ENCODE measurements at regions not wholly inside any gene's neighbourhood (a gene's known extent, or its start where the extent isn't known, plus 50 kb on each side); places are given as distances from the start of the nearest gene placed in this dataset.

GRCh38 chr12:124418791-124419190, 123.9 kb downstream of the RFLNA start:
- no peak for DNase-seq (ENCODE audit: low read depth in 4 of 4, low spot score in 2 of 4)

DNA sequence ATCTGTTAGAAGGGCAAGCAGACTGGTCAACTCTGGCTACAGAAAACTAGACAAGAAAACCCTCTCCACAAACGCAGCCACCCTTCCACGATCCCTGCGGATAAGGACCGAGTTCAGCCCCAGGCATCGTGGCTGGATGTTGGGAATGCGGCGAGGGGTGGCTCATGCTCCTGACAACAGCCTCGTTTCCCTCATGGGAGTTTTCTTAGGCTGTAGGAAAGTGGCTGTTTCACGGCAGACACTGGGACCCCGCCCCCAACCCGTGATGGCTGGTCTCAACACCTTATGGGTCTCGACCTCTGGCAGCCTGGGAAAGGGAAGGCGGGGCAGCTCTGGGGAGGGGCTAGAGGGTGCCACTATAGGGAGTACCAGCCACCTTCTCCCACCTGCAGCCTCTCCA, 123.3 kb downstream of the RFLNA start:
- no peak for DNase-seq (ENCODE audit: low read depth in 4 of 4, low spot score in 2 of 4)

DNA sequence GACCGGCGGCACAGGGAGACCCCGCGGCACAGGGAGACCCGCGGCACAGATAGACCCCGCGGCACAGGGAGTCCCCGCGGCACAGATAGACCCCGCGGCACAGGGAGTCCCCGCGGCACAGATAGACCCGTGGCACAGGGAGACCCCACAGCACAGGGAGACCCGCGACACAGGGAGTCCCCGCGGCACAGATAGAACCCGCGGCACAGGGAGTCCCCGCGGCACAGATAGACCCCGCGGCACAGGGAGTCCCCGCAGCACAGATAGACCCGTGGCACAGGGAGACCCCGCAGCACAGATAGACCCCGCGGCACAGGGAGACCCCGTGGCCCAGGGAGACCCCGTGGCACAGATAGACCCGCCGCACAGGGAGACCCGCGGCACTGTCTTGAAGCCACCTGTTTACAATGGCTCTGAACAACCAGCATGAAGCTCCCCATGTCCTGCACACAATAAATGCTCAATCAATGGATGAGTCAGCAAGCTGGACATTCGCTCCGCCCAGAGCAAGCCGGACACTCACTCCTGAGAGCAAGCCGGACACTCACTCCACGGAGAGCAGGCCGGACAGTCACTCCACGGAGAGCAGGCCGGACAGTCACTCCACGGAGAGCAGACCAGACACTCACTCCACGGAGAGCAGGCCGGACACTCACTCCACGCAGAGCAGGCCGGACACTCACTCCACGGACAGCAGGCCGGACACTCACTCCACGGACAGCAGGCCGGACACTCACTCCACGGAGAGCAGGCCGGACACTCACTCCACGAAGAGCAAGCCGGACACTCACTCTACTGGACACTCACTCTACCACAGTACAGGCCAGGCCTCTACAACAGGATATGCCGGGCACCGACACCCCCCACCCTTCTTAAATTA, 121.9 kb downstream of the RFLNA start:
- no peak for DNase-seq (ENCODE audit: low read depth in 4 of 4, low spot score in 2 of 4)

DNA sequence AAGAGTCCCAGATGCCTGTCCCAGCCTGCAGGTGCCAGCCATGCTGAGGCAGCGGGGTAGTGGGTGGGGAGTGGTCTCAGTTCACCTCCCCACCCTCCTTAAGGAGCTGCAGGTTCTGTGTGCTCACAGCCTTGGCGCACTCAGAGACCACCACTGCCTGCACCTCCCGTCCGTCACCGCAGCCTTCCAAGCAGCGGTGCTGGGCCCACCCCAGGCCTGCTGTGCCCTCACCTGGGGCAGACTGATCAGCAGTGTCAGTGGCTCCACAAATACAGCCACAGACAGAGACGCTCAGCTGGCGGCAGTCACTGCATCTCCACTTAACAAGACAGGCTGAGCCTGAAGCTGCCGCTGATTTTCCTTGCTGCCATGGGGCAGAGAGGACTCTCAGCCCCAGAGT, 120.2 kb downstream of the RFLNA start:
- no peak for DNase-seq (ENCODE audit: low read depth in 4 of 4, low spot score in 2 of 4)

GRCh38 chr12:124413915-124414314, 119.0 kb downstream of the RFLNA start:
- no peak for DNase-seq (ENCODE audit: low read depth in 4 of 4, low spot score in 2 of 4)

- DNase-seq (ENCODE audit: low read depth in 4 of 4, low spot score in 2 of 4): no peak
Measured at GRCh38 chr12:124413401-124413800, 118.5 kb downstream of the RFLNA start.

GRCh38 chr12:124412646-124413015, 117.7 kb downstream of the RFLNA start:
- no peak for DNase-seq (ENCODE audit: low read depth in 4 of 4, low spot score in 2 of 4)

- no peak for DNase-seq (ENCODE audit: low read depth in 4 of 4, low spot score in 2 of 4)
Measured at GRCh38 chr12:124411953-124412645, 117.2 kb downstream of the RFLNA start.

GRCh38 chr12:124411281-124411878, 116.5 kb downstream of the RFLNA start:
- DNase-seq (ENCODE audit: low read depth in 4 of 4, low spot score in 2 of 4): no peak

- no peak for DNase-seq (ENCODE audit: low read depth in 4 of 4, low spot score in 2 of 4)
Measured at GRCh38 chr12:124410354-124411175, 115.7 kb downstream of the RFLNA start.

- no peak for DNase-seq (ENCODE audit: low read depth in 4 of 4, low spot score in 2 of 4)
Measured at GRCh38 chr12:124408822-124409517, 114.1 kb downstream of the RFLNA start.

DNA sequence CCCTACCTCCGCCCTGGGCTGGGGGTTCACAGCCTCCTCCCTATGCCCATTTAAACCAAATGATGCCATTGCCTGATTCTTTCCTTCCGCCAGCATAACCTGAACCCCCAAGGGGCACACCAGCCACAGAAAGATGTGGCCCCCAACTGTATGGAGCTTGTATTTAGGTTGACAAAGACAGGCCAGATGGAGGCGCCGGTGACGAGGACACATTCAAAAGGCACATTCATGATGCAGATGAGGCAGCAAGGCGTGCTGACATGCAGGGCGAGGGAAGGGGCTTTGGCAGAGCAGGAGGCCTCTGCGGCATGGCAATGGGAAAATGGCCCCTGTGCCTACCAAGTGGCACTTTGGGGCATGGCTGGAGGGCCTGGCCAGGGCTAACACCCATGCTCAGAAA, 112.2 kb downstream of the RFLNA start:
- no peak for DNase-seq (ENCODE audit: low read depth in 4 of 4, low spot score in 2 of 4)

DNA sequence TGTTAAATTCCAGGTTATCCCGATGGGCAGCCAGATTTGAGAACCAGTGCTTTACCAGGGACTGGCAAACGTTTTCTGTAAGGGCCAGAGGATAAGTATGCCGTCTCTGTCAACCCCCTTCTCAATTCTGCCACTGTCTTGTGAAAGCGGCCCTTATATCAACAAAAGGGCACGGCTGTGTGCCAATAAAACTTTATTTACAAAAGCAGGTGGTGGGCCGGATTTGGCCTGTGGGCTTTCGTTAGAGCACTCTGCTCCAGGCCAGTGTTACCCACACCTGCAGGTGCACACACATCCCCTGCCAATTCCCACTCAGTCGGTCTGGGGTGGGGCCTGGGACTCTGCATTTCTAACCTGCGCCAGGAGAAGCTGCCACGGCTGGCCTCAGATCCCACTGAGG, 111.2 kb downstream of the RFLNA start:
- DNase-seq (ENCODE audit: low read depth in 4 of 4, low spot score in 2 of 4): no peak

GRCh38 chr12:124405592-124405991, 110.7 kb downstream of the RFLNA start:
- DNase-seq (ENCODE audit: low read depth in 4 of 4, low spot score in 2 of 4): no peak

DNA sequence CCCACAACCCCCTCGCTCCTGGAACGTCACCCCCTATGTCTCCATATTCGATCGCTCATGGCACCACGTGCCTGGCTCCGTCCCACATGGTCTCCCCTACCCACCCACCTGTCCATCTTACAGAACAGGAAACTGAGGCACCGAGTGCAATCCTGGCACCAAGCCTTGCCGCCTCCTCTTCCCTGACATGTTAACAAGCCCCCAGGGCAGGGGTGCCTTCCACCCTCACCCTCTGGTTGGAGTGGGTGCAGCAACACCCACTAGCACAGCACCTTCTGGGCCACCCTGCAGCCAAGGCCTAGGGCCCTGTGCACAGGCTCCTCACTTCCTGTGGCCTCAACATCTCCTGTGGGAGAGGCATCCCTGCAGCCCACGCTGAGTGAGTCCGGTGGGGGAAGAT, 110.3 kb downstream of the RFLNA start:
- no peak for DNase-seq (ENCODE audit: low read depth in 4 of 4, low spot score in 2 of 4)

DNA sequence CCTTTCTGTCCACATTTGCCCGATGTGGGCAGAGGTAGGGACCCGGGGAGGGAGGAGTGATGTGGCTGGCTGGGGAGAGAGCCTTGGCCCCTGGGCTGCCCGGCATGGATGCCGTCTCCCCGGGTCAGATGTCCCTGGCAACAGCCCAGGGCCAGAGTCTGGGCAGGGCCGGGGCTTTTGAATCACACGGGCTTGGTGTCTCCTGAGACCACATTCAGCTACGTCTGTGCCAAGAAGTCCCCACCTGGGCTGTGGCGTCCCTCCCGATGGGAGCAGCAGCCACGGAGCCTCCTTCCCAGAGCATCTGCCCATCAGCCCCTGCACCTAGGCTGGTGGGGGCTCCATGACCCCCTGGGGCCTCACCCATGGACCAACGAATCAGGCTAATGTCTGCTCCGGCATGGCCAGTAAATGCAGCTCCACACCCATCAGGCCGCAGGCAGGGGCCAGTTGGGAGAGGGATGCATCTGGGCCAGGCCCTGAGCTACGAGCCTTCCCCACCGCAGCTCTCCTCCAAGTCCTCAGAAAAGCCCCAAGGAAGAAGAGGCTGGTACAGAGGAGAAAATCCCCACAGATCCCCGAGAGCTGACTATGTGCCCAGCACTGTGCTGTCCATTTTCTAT, 109.4 kb downstream of the RFLNA start:
- DNase-seq (ENCODE audit: low read depth in 4 of 4, low spot score in 2 of 4): no peak

GRCh38 chr12:124403273-124403672, 108.4 kb downstream of the RFLNA start:
- no peak for DNase-seq (ENCODE audit: low read depth in 4 of 4, low spot score in 2 of 4)

DNA sequence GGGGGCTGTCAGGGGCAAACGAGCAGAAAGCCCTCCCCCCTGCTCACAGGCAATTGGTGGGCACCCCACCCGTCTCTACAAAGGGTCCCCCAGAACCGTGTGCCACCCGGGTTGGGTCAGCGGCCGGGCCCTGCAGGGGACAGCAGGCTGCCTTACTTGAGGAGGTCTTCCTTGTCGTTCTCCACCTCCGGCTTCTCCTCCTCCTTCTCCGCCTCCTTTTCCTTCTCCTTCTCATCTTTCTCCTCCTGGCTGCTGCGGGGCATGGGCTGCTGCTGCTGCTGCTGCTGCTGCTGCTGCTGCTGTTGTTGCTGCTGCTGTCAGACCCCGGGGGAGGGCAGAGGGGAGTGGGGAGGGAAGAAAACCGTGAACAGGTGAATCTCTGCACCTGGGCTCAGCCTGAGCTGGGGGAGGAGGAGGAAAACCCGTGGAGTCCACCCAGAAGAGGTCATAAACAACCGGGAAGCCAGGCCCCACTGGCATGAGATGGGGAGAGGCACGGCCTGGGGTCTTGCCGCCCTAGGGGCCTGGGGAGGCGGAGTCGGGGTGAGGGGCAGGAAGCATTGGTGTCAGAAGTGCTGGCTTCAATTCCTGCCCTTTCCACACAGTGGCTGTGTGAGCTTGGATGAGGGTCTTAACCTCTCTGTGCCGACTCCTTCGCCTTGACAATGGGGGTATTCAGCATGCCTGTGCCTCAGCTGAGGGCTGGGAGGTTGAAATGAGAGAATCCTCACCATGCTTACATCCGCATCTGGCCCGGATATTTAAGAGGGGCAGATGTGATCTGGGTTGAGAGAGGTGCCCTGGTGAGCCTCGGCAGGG, 107.6 kb downstream of the RFLNA start:
- DNase-seq (ENCODE audit: low read depth in 4 of 4, low spot score in 2 of 4): no peak

GRCh38 chr12:124401704-124402221, 106.9 kb downstream of the RFLNA start:
- no peak for DNase-seq (ENCODE audit: low read depth in 4 of 4, low spot score in 2 of 4)

All from left renal cortex interstitium (tissue), 4 donors.